ENCODE measurements at regions not wholly inside any gene's neighbourhood (a gene's known extent, or its start where the extent isn't known, plus 50 kb on each side); places are given as distances from the start of the nearest gene placed in this dataset.
"Not testable (repeated sequence)": the region's sequence is repeated elsewhere in the genome, so short reads cannot be mapped to it uniquely, and the experiment has no call there.

DNA sequence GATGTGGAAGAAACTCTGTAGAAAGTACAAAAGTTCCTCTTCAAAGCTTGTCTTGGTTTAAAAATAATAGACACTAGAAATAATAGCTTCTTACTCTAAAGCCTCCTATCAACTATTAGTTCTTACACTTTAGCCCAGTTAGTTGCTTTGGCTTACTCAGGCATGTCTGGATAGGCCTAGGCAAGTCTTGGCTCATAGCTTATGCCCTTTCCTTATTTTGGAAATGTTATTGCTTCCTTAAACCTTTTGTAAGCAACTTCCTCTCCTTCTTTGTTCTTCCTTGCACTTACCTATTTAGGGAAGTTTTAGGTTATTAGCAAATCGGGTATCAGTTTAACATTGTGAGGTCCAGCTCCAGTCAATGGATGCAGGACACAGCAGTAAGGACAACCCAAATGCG is 628.4 kb upstream of the PRR20A start:
- TF ChIP-seq, protein P1, sequence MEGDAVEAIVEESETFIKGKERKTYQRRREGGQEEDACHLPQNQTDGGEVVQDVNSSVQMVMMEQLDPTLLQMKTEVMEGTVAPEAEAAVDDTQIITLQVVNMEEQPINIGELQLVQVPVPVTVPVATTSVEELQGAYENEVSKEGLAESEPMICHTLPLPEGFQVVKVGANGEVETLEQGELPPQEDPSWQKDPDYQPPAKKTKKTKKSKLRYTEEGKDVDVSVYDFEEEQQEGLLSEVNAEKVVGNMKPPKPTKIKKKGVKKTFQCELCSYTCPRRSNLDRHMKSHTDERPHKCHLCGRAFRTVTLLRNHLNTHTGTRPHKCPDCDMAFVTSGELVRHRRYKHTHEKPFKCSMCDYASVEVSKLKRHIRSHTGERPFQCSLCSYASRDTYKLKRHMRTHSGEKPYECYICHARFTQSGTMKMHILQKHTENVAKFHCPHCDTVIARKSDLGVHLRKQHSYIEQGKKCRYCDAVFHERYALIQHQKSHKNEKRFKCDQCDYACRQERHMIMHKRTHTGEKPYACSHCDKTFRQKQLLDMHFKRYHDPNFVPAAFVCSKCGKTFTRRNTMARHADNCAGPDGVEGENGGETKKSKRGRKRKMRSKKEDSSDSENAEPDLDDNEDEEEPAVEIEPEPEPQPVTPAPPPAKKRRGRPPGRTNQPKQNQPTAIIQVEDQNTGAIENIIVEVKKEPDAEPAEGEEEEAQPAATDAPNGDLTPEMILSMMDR (IDR thresholded peaks at IDR 0.05), result not testable (repeated sequence)
- not testable (repeated sequence) for TF ChIP-seq POLR2A, POLR2AphosphoS5, EP300 (IDR thresholded peaks at IDR 0.05)

Data from suprapubic skin (tissue), 4 donors.